Right lobe of liver (tissue), 4 donors: ENCODE measurements at regions not wholly inside any gene's neighbourhood (a gene's known extent, or its start where the extent isn't known, plus 50 kb on each side); places are given as distances from the start of the nearest gene placed in this dataset.

Experiments used
- POLR2A ChIP-seq: fragments of 450-650 bp; IDR thresholded peaks from one replicate; pipeline ENCODE4 v1.6.1; 2017; ENCODE audit warnings: antibody characterized with exemption, mild to moderate bottlenecking
- TF ChIP-seq, protein P1 (sequence below), 4 donors: fragments of 200-600 bp in 3 of 4; fragments of 450-650 bp in 1 of 4; IDR thresholded peaks; one replicate each; pipeline versions ENCODE4 v1.5.1 to v1.8.0; 2016 to 2022; ENCODE audit warnings: antibody characterized with exemption in 4 of 4, mild to moderate bottlenecking in 2 of 4
- donor health status: DM: no; HTN: no; CAD: no.
- donor health status: DM: no; HTN: no; CAD: no.
- donor health status: DM: no; HTN: yes; CAD: no.

DNA sequence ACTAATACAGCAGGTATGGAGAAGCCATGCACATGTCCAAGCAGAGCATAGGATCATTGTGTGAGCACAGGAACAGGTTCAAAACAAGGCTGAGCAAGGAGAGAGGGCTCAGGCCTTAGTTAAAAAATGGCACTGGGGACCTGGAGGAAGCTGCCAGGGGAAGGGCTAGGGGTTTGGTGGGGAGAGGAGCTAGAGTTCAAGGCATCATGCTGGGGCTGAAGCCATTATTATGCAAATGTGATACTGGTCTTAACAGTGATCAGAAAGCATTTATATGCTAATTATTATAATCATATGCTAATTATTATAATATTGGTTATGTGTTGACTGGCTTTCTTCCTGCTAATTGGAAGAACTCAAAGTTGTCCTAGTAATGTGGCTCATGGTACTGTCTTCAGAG lies 546.0 kb upstream of the CFAP20DC start:
- TF ChIP-seq, protein P1, sequence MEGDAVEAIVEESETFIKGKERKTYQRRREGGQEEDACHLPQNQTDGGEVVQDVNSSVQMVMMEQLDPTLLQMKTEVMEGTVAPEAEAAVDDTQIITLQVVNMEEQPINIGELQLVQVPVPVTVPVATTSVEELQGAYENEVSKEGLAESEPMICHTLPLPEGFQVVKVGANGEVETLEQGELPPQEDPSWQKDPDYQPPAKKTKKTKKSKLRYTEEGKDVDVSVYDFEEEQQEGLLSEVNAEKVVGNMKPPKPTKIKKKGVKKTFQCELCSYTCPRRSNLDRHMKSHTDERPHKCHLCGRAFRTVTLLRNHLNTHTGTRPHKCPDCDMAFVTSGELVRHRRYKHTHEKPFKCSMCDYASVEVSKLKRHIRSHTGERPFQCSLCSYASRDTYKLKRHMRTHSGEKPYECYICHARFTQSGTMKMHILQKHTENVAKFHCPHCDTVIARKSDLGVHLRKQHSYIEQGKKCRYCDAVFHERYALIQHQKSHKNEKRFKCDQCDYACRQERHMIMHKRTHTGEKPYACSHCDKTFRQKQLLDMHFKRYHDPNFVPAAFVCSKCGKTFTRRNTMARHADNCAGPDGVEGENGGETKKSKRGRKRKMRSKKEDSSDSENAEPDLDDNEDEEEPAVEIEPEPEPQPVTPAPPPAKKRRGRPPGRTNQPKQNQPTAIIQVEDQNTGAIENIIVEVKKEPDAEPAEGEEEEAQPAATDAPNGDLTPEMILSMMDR (IDR thresholded peaks at IDR 0.05) = no peak
- no peak for TF ChIP-seq POLR2A
